T-helper 1 cell treated with Interleukin-12 subunit alpha and Interleukin-12 subunit beta and Interleukin-4 antibody, amounts not matched to agents 30 μg/mL and 1 μg/mL, for 36 hours (primary cell): ENCODE measurements at regions not wholly inside any gene's neighbourhood (a gene's known extent, or its start where the extent isn't known, plus 50 kb on each side); places are given as distances from the start of the nearest gene placed in this dataset.

Experiments used
- H3K27ac Mint-ChIP-seq: one replicate; pipeline ENCODE4 v1.8.0; 2021; ENCODE audit warnings: mild to moderate bottlenecking, mixed read lengths
- H3K27me3 Mint-ChIP-seq: one replicate; pipeline ENCODE4 v1.8.0; 2021; ENCODE audit warnings: low read depth, mixed read lengths
- H3K36me3 Mint-ChIP-seq: one replicate; pipeline ENCODE4 v1.8.0; 2021; ENCODE audit warnings: low read depth, mixed read lengths
- H3K4me1 Mint-ChIP-seq: one replicate; pipeline ENCODE4 v1.8.0; 2021; ENCODE audit warnings: low read depth, mixed read lengths
- H3K4me3 Mint-ChIP-seq: one replicate; pipeline ENCODE4 v1.8.0; 2021; ENCODE audit warnings: mild to moderate bottlenecking, moderate library complexity, mixed read lengths
- H3K9me3 Mint-ChIP-seq: one replicate; pipeline ENCODE4 v1.8.0; 2021; ENCODE audit warnings: mixed read lengths

DNA sequence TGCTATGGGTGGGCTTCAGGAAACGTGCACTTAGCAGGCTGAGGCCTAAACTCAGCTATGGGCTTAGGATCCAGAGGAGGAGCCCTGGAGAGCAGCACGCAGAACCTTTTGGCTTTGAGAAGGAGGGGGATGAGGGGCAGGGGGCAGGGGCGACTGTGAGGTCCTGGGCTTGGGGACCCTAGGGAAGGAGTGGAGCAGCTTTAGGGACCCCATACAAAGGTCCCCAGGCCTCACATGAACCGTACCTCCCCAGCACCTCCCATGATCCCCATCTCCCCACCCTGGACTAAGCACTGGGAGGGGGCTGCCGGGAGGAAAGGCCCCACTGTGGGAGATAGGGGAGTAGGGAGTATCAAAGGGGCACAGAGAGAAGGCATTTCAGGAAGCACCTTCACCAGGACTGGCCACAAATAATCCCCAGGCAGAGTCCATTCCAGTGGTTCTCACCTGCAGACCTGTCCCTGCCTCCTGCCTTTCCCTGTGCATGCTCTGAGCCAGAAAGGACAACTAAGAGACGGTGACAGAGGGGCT lies 62.0 kb upstream of the KLF13 start:
- H3K27me3 Mint-ChIP-seq = no peaks in the 10 kb centered on the region
- peak overlapping the region; percentile 95 for H3K27ac Mint-ChIP-seq
- H3K4me1 Mint-ChIP-seq = peaks cover 73% of the 10 kb centered on the region
- H3K4me3 Mint-ChIP-seq = peak overlapping the region; percentile 67
- H3K36me3 Mint-ChIP-seq = peaks cover 2% of the 10 kb centered on the region
- H3K9me3 Mint-ChIP-seq = no peaks in the 10 kb centered on the region

DNA sequence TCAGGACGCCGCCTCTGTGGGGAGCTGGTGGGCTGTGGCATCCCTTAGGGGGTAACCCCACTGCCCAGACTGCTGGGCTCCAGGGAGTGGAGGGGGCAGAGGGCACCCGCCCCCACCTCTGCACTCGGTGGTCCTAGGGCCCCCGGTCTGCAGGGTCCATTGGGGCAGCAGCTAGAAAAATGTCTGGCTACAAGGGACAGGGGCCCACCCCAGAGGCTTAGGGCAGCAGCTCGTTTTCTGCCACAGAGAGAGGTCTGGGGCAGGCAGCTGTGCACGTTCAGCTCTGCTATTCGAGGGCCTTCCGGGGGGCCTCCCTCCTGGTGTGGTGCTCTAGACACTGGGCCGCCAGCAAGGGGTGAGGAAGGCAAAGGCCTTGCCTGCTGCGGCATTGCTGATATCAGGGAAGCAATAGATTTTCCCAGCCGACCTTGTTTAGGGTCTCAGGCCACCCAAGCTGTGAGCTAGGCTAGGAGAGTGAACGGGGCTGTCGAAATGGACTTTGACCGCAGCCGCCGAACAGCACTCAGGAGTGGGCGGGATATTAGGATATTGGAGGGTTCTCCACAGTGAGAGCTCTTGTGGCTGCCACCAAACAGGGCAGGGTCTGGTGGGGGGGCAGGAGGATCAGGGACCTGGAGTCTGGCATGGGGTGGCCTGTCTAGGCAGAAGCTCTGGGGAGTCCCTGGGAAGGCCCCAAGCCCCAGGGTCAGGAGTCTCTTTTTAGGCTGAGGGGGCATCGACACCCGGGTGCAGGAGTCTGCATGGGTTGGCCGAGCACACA lies 61.4 kb upstream of the KLF13 start:
- no peaks in the 10 kb centered on the region for H3K27me3 Mint-ChIP-seq
- no peaks in the 10 kb centered on the region for H3K9me3 Mint-ChIP-seq
- H3K36me3 Mint-ChIP-seq = peaks cover 7% of the 10 kb centered on the region
- peaks cover 79% of the 10 kb centered on the region for H3K4me1 Mint-ChIP-seq
- H3K4me3 Mint-ChIP-seq = peak overlapping the region; percentile 56
- peak overlapping the region; percentile 89 for H3K27ac Mint-ChIP-seq

DNA sequence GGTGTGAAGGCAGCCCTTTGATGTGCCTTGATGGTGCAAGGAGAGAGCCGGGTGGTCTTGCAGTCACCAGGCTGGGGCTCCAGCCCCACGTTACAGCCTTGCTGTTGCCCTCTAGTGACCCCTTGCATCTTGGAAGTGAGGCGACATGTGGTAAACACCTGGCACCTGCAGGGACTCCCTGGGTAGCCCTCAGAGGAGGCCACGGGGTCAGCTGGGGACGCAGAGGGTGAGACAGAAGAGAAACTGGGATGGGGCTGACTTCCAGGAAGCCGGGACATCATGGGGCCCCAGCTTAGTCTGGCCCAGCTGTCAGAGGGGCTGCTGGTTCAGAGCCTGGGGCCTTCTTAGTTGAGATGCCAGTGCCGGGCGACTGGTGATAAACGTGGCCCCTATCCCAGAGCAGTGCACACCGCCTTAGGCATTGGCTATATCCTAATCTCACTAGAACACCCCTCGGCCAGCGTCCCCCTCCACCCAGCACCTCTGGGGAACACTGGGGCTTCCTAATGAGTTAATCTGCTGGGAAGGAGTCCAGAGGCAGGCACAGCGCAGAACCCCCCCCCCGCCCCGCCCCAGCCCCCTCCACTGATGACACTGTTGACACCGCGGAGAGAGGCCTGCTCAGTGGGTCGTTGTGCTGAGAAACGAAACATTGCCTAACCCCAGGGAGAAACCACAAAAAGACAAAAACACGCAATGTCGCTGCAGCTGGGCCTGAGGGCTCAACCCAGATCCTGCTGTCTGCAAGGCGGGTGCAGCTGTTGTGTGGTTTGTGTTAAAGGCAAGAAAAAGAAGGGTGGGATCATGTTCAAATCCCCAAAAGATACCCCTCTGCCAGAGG lies 60.5 kb upstream of the KLF13 start:
- no peaks in the 10 kb centered on the region for H3K27me3 Mint-ChIP-seq
- H3K4me1 Mint-ChIP-seq = peaks cover 85% of the 10 kb centered on the region
- peaks cover 8% of the 10 kb centered on the region for H3K36me3 Mint-ChIP-seq
- H3K9me3 Mint-ChIP-seq = no peaks in the 10 kb centered on the region
- peak overlapping the region; percentile 89 for H3K27ac Mint-ChIP-seq
- H3K4me3 Mint-ChIP-seq = peak overlapping the region; percentile 50

DNA sequence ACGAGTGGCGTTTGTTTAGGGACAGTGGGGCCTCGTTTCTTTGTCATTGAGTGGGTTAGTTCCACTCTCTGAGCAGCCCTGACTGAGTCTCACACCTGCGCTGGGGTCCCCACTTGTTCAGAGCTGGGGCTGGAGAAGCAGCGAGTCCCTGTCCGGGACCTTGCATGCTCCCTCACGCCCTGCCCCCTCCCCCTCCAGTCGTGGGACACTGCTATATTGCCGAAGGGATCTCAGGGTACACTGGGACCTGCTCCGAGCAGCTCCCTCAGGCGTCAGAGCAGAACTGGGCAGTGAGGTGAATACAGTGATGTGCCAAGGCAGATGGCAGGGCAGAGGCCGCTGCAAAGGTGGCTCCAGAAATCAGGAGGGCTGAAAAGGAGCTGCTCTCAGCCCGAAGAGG lies 59.9 kb upstream of the KLF13 start:
- Mint-ChIP-seq H3K4me3 (peak overlapping the region; percentile 50), H3K27me3 (no peaks in the 10 kb centered on the region), H3K9me3 (no peaks in the 10 kb centered on the region), H3K27ac (peak overlapping the region; percentile 89), H3K4me1 (peaks cover 86% of the 10 kb centered on the region), H3K36me3 (peaks cover 8% of the 10 kb centered on the region)

DNA sequence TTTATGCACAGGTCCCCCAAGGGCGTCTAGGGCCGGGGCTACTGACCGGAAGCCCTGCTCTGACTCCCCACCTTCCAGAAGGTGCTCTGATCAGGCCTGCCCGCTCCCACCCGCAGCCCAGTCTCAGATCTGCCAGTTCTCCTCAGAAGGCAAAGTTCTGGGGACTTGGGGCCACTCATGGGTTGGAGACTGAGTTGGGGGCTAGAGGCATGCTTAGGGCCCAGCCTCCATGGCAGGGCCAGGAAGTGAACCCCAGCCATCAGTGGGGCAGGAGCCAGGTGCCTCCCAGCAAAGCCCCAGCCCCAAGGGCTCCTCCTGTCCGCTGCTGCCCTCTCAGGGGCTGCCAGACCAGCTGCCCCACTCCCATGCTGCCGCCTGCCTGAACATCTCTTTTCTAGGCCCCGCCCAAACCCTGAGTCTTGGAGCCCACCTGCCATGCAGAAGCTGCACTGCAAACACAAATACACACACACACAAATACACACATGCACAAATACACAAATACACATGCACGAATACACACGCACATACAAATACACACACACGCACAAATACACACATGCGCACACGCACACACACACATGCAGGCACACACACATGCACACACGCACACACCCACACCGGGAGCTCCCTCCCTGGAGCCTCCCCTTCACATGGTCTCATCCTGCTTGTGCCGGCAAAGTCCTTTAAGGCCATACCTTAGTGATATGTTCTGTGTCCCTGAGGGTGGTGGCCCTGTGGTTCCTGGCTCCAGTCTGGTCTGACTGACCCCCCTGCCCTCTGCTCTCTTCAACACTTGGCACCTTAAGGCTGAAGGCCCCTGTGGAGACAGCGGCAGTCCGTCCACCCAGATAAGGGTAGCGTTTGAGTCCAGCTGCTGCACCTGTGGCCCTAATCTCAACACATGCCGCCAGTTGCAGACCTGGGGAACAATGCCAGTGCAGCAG lies 59.2 kb upstream of the KLF13 start:
- Mint-ChIP-seq H3K9me3 (no peaks in the 10 kb centered on the region), H3K27ac (peak overlapping the region; percentile 89), H3K4me3 (peak overlapping the region; percentile 50), H3K36me3 (peaks cover 7% of the 10 kb centered on the region), H3K4me1 (peaks cover 78% of the 10 kb centered on the region), H3K27me3 (no peaks in the 10 kb centered on the region)

DNA sequence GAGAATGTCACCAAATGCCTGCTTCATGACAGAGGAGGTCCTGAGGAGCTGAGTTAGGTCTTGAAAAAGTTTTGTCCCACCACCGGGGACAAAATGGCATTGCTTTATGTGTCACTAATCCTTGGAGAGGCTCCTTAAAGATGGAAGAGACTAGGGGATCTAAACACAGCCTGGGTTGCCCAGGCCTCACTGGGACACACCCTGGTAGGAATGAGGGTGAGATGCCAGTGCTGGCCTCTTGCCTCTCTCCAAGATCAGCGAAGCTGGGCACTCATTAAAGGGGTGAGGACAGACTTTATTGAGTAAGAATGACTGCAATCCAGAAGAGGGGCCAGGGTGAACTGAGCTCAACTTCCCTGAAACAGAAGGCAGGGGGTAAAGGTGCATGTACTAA lies 58.5 kb upstream of the KLF13 start:
- Mint-ChIP-seq H3K36me3 (peaks cover 5% of the 10 kb centered on the region), H3K9me3 (no peaks in the 10 kb centered on the region), H3K27ac (peak overlapping the region; percentile 89), H3K27me3 (no peaks in the 10 kb centered on the region), H3K4me3 (no peak overlapping the region), H3K4me1 (peaks cover 72% of the 10 kb centered on the region)

DNA sequence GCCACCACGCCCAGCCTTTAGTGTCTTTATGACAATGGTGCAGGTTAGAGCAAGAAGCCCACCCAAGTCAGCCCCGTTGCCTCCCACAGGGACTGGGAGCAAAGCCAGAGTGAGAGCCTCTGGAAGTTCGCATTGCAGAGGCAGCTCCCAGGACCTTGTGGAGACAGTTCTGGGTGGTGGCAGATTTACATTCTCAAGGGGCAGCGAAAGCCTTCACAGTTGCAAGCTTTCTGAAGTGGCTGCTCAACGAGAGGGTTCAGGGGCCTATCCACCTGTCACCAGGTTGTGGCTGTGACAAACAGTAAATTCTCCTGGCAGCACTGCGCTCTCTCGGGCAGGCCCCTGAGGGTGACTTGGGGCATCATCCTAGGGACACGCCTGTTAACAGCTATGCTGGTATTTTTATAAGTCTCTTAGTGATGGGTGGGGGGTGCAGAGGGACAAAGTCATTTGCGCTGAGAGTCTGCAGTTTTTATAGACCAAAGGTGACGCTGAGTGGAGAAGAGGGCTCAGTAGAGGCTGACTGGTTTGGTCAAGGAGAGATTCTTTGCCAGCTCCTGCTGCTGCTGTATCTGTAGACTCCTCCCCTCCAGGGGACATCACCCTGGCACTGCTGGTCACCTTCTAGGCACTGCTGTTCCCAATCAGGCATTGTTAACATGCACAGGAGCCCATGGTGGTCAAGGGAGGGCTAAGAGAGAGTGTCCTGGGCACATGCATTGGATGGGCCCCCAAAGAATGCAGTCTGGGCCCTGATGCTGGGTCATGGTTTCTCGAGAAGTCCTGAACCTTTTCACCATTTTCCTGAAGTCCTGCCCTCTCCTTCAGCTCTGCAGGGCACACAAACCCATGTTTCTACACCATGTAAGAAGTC lies 57.5 kb upstream of the KLF13 start:
- no peak overlapping the region for H3K4me3 Mint-ChIP-seq
- no peak overlapping the region for H3K27ac Mint-ChIP-seq
- peaks cover 5% of the 10 kb centered on the region for H3K36me3 Mint-ChIP-seq
- H3K4me1 Mint-ChIP-seq = peaks cover 67% of the 10 kb centered on the region
- no peaks in the 10 kb centered on the region for H3K27me3 Mint-ChIP-seq
- no peaks in the 10 kb centered on the region for H3K9me3 Mint-ChIP-seq

DNA sequence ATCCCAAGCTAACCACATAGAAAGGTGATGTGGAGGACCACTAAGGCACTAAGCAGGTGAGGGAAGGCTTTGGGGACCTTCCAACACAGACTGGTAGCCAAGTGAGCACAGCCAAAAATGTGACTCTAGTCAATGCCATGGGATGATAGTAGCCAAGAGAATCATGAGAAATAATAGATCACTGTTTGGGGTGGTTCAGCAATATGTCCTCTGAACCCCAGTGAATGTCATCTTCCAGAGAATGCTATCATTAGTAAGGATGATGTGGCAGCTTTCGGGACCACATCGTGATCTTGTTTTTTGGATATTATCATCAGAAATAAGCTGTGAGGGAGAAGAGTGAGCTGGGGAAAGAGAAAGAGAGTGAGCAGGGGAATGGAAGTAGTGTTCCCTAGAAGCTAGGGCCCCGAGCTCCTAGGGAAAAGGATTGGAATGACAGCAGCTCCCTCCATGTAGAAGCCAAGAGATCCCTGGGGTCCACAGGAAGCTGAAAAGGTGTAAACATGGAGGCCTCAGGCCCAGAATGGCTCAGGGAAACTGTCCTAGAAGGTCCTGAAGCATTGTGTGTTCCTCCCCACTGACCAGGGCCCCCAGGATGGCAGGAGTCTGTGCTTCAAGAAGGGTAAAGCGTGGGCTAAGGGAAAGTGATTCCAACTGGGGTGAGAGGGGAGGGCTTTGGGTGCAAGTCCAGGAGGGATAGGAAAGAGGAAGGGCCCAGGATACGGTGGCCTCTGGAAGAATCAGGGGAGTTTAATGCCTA lies 56.6 kb upstream of the KLF13 start:
- Mint-ChIP-seq H3K4me3 (no peak overlapping the region), H3K27ac (peak overlapping the region; percentile 79), H3K36me3 (peaks cover 5% of the 10 kb centered on the region), H3K27me3 (no peaks in the 10 kb centered on the region), H3K4me1 (peaks cover 67% of the 10 kb centered on the region), H3K9me3 (no peaks in the 10 kb centered on the region)

DNA sequence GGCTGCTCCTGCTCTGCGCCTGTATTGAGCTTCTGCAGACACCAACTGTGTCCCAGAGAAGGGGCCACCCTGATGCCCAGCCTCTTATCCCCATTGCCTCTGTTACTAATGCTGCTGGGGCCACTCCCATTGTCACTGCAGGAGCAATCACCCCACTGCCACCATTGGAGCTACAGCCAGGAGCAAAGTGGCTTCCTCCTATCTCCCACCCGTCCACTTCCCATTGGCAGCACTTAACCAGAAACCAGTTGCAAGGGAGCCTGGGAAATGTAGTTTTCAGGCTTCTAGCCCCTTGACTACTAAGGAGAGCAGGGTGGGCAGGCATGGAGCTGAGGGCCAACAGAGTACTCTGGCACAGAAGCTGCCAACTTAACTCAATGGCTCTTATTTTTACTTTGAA lies 55.9 kb upstream of the KLF13 start:
- Mint-ChIP-seq H3K9me3 (no peaks in the 10 kb centered on the region), H3K4me3 (no peak overlapping the region), H3K27me3 (no peaks in the 10 kb centered on the region), H3K4me1 (peaks cover 61% of the 10 kb centered on the region), H3K27ac (no peak overlapping the region), H3K36me3 (peaks cover 5% of the 10 kb centered on the region)

DNA sequence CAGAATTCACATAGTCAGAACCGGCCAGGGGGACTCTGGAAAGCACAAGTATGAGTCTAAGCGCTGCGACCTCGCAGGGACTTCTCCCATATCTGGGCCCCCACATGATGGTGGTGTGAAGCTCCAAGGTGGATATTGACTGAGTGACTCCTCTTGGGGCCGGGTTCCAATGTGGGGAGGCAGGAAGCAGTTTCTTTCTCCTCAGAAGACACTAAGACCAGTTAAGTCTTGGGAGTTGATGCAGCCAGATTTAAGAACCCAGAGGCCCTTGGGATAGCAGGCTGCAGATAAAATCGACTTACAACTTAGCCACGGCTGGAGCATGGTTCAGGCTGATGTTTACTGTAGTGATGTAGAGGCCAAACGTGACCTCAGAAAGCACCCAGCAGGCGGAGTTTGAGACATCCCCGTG lies 55.4 kb upstream of the KLF13 start:
- H3K27ac Mint-ChIP-seq = peak overlapping the region; percentile 60
- H3K4me3 Mint-ChIP-seq = no peak overlapping the region
- H3K4me1 Mint-ChIP-seq = peaks cover 59% of the 10 kb centered on the region
- peaks cover 5% of the 10 kb centered on the region for H3K36me3 Mint-ChIP-seq
- H3K27me3 Mint-ChIP-seq = no peaks in the 10 kb centered on the region
- no peaks in the 10 kb centered on the region for H3K9me3 Mint-ChIP-seq

DNA sequence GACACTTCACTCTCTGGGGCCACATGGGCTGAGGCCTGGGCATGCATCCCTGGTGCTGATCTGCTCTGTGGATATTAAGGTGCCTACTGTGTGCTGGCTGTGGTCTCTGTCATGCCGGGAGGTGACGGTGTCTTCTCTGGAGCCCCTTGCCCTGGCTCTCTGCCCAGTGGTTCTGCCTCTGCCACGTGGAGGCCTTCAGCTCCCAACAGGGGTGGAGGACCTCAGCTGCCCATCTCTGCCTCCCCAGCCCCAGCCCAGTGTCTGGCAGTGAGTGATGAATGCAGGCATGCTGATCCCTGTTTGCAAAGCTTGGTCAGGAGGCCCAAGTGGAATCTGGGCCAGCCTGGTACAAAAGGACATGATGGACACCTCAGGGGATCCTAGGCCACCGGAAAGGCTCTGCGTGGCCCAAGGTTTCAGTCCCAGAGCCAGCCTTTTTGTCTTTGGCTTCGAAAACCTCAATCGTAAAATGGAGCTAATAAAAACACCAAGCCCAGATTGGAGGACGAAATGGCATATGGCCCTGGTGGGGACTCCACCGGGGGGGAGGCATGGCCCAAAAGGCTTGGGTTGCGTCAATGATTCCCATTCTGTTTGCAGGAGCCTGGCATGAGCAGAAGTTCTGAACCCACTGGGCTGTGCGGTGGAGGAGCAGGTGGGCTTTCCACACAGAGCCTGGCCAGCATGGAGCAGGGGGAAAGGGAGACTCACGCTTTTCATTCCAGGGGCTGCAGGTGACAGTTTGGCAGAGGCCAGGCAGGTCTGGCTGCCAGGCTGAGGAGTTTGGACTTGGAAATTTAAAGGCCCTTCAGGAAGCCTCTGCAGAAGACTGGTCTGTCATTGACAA lies 54.7 kb upstream of the KLF13 start:
- Mint-ChIP-seq H3K4me3 (no peak overlapping the region), H3K27ac (no peak overlapping the region), H3K4me1 (peaks cover 53% of the 10 kb centered on the region), H3K27me3 (no peaks in the 10 kb centered on the region), H3K9me3 (no peaks in the 10 kb centered on the region), H3K36me3 (peaks cover 5% of the 10 kb centered on the region)

DNA sequence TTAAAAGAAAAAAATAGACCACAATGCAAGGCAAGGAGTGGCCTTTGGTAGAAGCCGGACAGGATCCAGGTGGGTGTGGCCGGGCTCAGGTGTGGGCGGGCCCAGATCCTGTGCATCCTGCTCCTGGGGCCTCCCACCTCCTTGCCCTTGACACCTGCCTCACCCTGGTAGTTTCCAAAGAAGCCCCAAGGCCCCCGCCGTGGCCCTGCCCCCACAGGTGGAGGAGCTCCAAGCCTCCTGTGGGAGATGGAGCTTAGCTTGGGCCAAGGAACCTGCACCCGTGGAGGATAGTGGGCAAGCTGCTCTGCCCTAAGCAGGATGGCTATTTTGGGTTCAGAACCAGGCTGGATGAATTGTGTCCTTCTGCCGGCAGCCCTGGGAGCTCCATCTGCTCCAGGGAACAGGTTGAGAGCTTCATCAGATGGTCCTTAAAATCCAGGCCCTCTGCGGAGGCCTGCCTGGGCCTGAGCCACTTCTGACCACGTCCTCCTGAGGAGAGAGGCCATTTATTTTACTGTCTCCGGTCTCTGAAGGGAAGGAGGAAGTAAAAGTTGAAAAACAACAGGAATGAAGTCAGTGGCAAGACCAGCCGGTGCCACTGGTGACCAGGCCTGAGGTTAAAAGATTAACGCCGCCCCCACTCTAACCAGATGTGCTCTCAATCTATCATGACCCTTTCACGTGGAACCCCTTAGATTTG lies 53.9 kb upstream of the KLF13 start:
- no peaks in the 10 kb centered on the region for H3K9me3 Mint-ChIP-seq
- H3K4me3 Mint-ChIP-seq = no peak overlapping the region

More for the DNA sequence above, 53.9 kb upstream of the KLF13 start:
- Mint-ChIP-seq H3K27ac (no peak overlapping the region), H3K36me3 (peaks cover 5% of the 10 kb centered on the region), H3K4me1 (peaks cover 46% of the 10 kb centered on the region), H3K27me3 (no peaks in the 10 kb centered on the region)
